NCI-H510A treated with DMSO at 0.1 percent for 48 hours (cell line): ENCODE measurements at regions not wholly inside any gene's neighbourhood (a gene's known extent, or its start where the extent isn't known, plus 50 kb on each side); places are given as distances from the start of the nearest gene placed in this dataset.

Experiments used
- DNase-seq: peaks from one replicate; lab custom pipeline; 2025; lab: John Stamatoyannopoulos, UW

GRCh38 chr11:93248602-93249001 lies 50.8 kb upstream of the SLC36A4 start:
- peak; percentile 10 for DNase-seq

GRCh38 chr11:93249459-93250220 lies 51.8 kb upstream of the SLC36A4 start:
- DNase-seq: no peak

GRCh38 chr11:93250326-93250725 lies 52.5 kb upstream of the SLC36A4 start:
- no peak for DNase-seq

- no peak for DNase-seq
These were observed 54.1 kb upstream of the SLC36A4 start for GRCh38 chr11:93251922-93252321.

GRCh38 chr11:93253111-93253510 lies 55.3 kb upstream of the SLC36A4 start:
- DNase-seq: no peak

GRCh38 chr11:93256623-93257022 lies 58.8 kb upstream of the SLC36A4 start:
- no peak for DNase-seq

- DNase-seq: no peak
These were observed 63.2 kb upstream of the DEUP1 start for GRCh38 chr11:93267383-93267782.

- no peak for DNase-seq
These were observed 62.1 kb upstream of the DEUP1 start for GRCh38 chr11:93268287-93269040.

- no peak for DNase-seq
These were observed 58.9 kb upstream of the DEUP1 start for GRCh38 chr11:93271596-93271995.

- DNase-seq: no peak
These were observed 55.7 kb upstream of the DEUP1 start for GRCh38 chr11:93274851-93275250.

- peak; percentile 60 for DNase-seq
These were observed 51.6 kb upstream of the DEUP1 start for GRCh38 chr11:93278976-93279375.

GRCh38 chr11:93279851-93280347 lies 50.6 kb upstream of the DEUP1 start:
- DNase-seq: peak; percentile 97
